WERI-Rb-1 (cell line): ENCODE measurements at regions not wholly inside any gene's neighbourhood (a gene's known extent, or its start where the extent isn't known, plus 50 kb on each side); places are given as distances from the start of the nearest gene placed in this dataset.

Experiments used
- DNase-seq: peaks from one replicate; pipeline ENCODE4 v3.0.0-alpha.2; 2020
- H3K27ac ChIP-seq: fragments of 250-450 bp; sonication (Bioruptor Pico); 2 replicates; pipeline ENCODE4 v1.5.1; 2020; ENCODE audit warnings: mild to moderate bottlenecking, moderate library complexity
- H3K27me3 ChIP-seq: fragments of 250-450 bp; sonication (Bioruptor Pico); 2 replicates; pipeline ENCODE4 v1.5.1; 2021; ENCODE audit warnings: mild to moderate bottlenecking, low read depth, moderate library complexity; ENCODE audit not compliant: insufficient read depth, severe bottlenecking
- H3K36me3 ChIP-seq: fragments of 250-450 bp; sonication (Bioruptor Pico); 2 replicates; pipeline ENCODE4 v1.5.1; 2020; ENCODE audit warnings: mild to moderate bottlenecking, moderate library complexity
- H3K4me3 ChIP-seq: 2 replicates; pipeline ENCODE4 v1.5.1; 2011; ENCODE audit warnings: low read depth, mild to moderate bottlenecking, control low read depth, low read length
- H3K9me3 ChIP-seq: fragments of 250-450 bp; sonication (Bioruptor Pico); 2 replicates; pipeline ENCODE4 v1.5.1; 2021; ENCODE audit warnings: mild to moderate bottlenecking, moderate library complexity; ENCODE audit not compliant: severe bottlenecking
- CTCF ChIP-seq: IDR thresholded peaks from 2 replicates; pipeline ENCODE4 v1.5.1; 2011; ENCODE audit warnings: low read depth, mild to moderate bottlenecking, control low read depth, inconsistent platforms, low read length

GRCh38 chr2:8265476-8266226 is 416.2 kb upstream of the ID2 start:
- no peak overlapping the region for H3K4me3 ChIP-seq
- no peaks in the 10 kb centered on the region for H3K36me3 ChIP-seq
- TF ChIP-seq CTCF: no peak
- H3K27ac ChIP-seq: no peak overlapping the region
- H3K9me3 ChIP-seq: no peaks in the 10 kb centered on the region
- H3K27me3 ChIP-seq: no peaks in the 10 kb centered on the region
- DNase-seq: no peak

- H3K27me3 ChIP-seq: no peaks in the 10 kb centered on the region
- H3K4me3 ChIP-seq: no peak overlapping the region
- no peak overlapping the region for H3K27ac ChIP-seq
- no peaks in the 10 kb centered on the region for H3K36me3 ChIP-seq
- TF ChIP-seq CTCF: no peak
- DNase-seq: no peak
- no peaks in the 10 kb centered on the region for H3K9me3 ChIP-seq
Observed at GRCh38 chr2:8266563-8266962, 415.3 kb upstream of the ID2 start.

GRCh38 chr2:8267048-8267447 is 414.8 kb upstream of the ID2 start:
- Histone ChIP-seq H3K4me3 (no peak overlapping the region), H3K27ac (no peak overlapping the region), H3K9me3 (no peaks in the 10 kb centered on the region), H3K36me3 (no peaks in the 10 kb centered on the region), H3K27me3 (no peaks in the 10 kb centered on the region)
- TF ChIP-seq CTCF: no peak
- DNase-seq: no peak

- no peak for DNase-seq
- TF ChIP-seq CTCF: no peak
- Histone ChIP-seq H3K9me3 (no peaks in the 10 kb centered on the region), H3K27ac (no peak overlapping the region), H3K27me3 (no peaks in the 10 kb centered on the region), H3K36me3 (no peaks in the 10 kb centered on the region), H3K4me3 (no peak overlapping the region)
Observed at GRCh38 chr2:8267721-8268120, 414.1 kb upstream of the ID2 start.

- Histone ChIP-seq H3K4me3 (no peak overlapping the region), H3K9me3 (no peaks in the 10 kb centered on the region), H3K27me3 (no peaks in the 10 kb centered on the region), H3K36me3 (no peaks in the 10 kb centered on the region), H3K27ac (no peak overlapping the region)
- DNase-seq: no peak
- TF ChIP-seq CTCF: no peak
Observed at GRCh38 chr2:8268172-8268783, 413.6 kb upstream of the ID2 start.
